ENCODE measurements at regions not wholly inside any gene's neighbourhood (a gene's known extent, or its start where the extent isn't known, plus 50 kb on each side); places are given as distances from the start of the nearest gene placed in this dataset.
A peak's percentile ranks its signal among the peaks of the same experiment; 100 is the strongest.

DNA sequence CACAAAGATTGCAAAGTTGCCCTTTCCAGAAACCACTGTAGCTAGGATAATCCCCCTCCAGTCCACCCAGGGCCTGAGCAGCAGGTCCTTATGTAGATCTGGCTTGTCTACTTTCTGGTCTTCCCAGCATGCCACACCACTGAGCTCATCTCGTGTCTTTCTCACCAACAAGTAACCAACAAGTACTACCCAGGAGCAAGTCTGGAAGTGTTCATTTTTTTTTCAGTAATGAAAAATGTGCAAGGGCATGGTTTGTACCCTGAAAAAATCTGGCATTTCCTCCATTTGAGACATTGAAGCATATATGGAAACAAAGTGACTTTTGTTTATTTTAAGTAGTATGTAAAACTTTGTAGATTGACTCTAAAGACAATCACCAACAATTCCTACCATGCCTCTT is 120.8 kb downstream of the INHBA start:
- no peak for DNase-seq (ENCODE audit: low read depth)
- H3K4me3 ChIP-seq (ENCODE audit: low read depth, low read length): no peak overlapping the region
- TF ChIP-seq, protein P1, sequence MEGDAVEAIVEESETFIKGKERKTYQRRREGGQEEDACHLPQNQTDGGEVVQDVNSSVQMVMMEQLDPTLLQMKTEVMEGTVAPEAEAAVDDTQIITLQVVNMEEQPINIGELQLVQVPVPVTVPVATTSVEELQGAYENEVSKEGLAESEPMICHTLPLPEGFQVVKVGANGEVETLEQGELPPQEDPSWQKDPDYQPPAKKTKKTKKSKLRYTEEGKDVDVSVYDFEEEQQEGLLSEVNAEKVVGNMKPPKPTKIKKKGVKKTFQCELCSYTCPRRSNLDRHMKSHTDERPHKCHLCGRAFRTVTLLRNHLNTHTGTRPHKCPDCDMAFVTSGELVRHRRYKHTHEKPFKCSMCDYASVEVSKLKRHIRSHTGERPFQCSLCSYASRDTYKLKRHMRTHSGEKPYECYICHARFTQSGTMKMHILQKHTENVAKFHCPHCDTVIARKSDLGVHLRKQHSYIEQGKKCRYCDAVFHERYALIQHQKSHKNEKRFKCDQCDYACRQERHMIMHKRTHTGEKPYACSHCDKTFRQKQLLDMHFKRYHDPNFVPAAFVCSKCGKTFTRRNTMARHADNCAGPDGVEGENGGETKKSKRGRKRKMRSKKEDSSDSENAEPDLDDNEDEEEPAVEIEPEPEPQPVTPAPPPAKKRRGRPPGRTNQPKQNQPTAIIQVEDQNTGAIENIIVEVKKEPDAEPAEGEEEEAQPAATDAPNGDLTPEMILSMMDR (IDR thresholded peaks at IDR 0.05; ENCODE audit: insufficient read depth, low read depth, low read length): no peak

DNA sequence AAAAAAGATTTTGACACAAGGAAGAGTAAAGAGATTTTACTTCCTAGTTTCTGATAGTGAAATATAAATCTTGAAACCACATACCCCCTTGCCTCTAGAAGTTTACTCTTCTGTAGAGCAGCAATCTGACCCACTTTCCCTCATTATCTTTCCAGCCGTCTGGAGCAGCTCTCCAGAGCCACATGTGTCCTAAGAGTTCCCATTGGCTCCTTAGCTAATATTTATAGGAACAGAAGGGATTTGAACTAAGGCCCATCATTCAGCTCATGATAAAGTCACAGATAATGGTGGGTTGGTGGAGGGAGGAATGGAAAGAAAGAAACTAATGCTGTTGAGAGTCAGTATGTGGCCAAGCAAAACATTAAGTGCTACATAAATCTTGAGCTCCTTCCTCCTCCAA is 121.8 kb downstream of the INHBA start:
- no peak overlapping the region for H3K4me3 ChIP-seq (ENCODE audit: low read depth, low read length)
- peak; percentile 71 for DNase-seq (ENCODE audit: low read depth)
- TF ChIP-seq, protein P1 (IDR thresholded peaks at IDR 0.05; ENCODE audit: insufficient read depth, low read depth, low read length): no peak

DNA sequence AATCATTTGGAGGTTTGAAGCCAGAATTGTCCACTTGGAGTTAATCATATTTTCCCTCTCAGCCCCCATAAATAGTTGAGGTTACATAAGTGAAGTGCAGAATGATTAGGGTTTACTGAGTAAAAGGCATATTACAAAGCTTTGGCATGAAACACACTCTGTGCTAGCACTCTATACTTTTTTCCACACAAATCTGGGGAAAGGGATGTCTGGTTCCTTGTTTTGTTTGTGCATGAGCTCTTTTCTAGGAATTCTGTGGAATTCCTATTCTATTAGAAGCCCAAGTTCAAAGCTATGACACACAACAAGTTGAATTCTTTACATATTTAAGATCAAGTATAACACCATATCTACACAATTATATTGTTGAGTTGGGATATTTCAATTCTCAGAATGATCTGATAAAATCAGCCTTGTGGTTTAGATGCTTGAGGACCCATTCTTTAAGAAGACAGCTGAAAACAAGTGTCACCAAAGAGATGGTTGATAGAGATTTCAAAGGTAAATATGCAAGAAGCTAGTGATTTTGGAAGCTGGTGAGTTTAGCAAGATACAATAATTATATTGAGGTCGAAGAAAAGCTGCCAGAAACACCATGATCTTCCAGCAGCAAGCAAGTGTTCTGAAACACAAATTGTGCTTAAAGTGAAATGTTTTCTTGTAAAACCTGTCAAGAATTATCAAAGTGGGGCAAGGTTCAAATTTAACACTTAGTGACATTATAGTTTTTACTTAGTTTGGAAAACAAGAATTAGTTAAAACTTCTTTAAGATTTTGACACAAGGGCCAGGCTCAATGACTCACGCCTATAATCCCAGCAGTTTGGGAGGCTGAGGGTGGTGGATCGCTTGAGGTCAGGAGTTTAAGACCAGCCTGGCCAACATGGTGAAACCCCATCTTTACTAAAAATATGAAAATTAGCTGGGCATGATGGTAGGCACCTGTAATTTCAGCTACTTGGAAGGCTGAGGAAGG is 122.6 kb downstream of the INHBA start:
- H3K4me3 ChIP-seq (ENCODE audit: low read depth, low read length): no peak overlapping the region
- TF ChIP-seq, protein P1 (IDR thresholded peaks at IDR 0.05; ENCODE audit: insufficient read depth, low read depth, low read length): no peak
- DNase-seq (ENCODE audit: low read depth): peak; percentile 78

DNA sequence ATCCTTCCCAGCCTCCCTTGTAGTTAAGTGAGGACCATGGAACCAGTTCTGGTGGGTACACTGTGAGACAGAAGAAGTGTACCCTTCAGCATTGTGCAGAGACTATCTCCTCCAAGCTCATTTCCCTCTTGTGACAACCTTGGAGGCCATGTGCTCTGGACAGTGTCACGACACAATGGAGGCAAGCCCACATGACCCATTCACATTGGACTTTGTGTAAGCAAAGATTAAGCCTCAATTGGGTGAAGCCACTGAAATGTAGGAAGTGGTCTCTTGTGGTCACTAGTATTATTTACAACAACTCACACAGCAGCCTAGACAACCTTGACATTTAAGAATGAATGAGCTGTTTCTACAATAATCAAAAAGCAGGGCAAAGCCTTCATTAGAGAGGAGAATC is 124.2 kb downstream of the INHBA start:
- TF ChIP-seq, protein P1 (IDR thresholded peaks at IDR 0.05; ENCODE audit: insufficient read depth, low read depth, low read length): no peak
- DNase-seq (ENCODE audit: low read depth): no peak
- H3K4me3 ChIP-seq (ENCODE audit: low read depth, low read length): no peak overlapping the region

DNA sequence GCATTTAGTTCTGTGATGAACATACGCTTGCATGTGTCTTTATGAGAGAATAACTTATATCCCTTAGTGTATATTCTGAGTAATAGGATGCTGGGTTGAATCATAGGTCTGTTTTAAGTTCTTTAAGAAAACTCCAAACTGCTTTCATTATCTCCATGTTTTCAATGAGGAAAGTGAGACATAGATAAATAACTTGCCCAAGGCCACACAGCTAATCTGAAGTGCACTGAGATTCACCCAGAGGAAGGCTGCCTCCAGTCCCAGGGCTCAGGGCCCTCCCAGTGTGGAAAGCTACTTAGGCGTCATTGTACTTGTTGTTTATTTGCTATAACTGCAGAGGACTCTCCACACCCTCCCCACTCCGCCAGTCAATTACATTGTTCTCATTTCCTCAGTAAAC is 126.7 kb downstream of the INHBA start:
- TF ChIP-seq, protein P1 (IDR thresholded peaks at IDR 0.05; ENCODE audit: insufficient read depth, low read depth, low read length): no peak
- H3K4me3 ChIP-seq (ENCODE audit: low read depth, low read length): no peak overlapping the region
- DNase-seq (ENCODE audit: low read depth): peak; percentile 26

DNA sequence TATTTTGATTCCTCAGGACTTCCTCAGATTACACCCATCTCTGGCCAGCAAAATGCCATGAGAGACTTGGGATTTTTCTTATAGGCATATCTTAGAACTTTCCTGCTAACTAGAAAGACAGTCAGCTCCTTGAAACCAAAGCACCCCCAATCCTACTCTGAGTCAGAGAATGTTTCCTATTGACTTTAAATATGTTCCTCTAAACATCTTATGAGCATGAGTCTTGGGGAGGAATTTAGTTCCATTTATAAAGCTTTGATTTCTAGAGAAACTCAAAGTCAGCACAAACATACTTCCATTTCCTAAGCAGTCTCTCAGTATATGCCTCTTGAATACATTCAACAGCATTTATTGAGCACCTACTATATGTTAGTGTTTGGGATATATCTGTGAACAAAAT is 128.5 kb downstream of the INHBA start:
- peak; percentile 44 for DNase-seq (ENCODE audit: low read depth)
- TF ChIP-seq, protein P1 (IDR thresholded peaks at IDR 0.05; ENCODE audit: insufficient read depth, low read depth, low read length): no peak
- no peak overlapping the region for H3K4me3 ChIP-seq (ENCODE audit: low read depth, low read length)
